LoVo (cell line): ENCODE measurements at regions not wholly inside any gene's neighbourhood (a gene's known extent, or its start where the extent isn't known, plus 50 kb on each side); places are given as distances from the start of the nearest gene placed in this dataset.

Experiments
- DNase-seq: peaks from one replicate; pipeline ENCODE4 v3.0.0-alpha.2; 2016; ENCODE audit warnings: low spot score

DNA sequence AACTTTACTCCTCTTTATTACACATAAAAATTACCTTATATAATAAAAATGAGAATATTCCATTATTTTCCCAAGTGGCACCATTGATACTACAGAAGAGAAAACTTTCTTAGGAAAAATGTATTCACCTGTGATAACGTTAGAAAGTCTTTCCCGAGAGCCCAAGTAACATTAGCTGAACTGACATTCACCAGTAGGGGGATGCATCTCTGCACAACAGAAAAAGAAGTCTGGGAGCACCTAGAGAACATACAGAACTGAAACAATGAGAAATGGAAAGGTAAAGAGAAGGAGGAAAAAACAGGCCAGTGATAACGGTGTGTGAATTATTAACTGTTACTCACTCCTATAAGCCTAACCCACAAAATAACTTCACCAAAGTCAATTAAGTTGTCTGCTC lies 423.3 kb downstream of the CENPC start:
- DNase-seq = peak; percentile 20

DNA sequence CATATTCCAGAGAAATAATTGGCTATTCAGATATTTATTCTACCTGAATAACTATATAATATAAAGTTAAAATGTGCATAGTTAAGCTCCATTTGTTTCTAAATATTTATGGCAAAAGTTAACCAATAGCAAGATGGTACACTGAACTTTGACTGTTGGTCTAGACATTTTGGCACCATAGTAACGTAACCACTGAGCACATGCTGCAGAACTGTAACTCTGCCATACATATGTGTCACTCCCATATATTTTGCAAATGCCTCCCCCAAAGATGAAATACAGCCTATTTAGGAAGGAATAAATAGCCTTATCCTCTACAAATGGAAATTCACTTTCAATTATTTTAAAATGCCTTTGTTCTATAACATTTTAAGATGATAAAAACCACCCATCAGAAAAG lies 424.9 kb downstream of the CENPC start:
- DNase-seq = no peak

DNA sequence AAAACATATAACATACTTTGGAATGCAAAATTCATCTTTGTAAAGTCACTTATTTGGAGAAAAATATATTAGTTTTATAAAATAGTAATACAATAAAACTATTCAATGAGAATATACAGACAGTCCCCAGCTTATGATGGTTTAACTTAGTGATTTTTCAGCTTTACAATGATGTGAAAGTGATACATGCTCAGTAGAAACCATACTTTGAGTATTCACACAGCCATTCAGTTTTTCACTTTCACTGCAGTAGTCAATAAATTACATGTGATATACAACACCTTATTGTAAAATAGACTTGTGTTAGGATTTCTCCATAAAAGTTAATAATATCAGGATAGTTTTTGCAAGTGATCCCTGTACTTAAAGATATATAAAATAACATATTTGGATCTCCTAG lies 436.0 kb downstream of the CENPC start:
- no peak for DNase-seq

DNA sequence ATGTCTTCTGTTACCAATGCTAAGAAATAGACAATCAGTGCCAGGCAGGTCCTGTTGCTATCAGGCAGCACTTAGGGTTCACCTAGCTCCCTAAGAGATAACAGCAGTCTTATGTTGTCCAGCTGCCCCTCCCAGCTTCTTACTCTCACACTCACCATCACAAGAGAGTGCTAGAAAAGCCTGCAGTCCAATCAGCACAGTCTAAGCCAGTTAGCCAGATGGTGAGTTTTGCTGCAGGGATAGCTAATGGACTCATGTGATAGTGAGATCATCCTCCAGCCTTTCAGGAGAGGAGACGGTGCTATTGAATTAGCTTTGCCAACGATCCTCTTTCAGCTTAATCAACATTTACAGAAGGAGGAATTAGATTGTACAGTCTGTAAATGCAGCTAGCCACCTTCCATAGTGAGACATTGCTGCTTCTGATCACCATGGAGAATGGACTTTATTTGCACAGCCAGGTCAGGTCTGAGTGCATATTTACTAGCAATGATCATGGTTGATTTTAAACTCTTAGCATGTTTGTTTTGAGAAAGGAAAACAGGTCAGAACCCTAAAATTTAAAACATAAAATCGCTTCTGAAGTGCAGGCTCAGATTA lies 438.3 kb downstream of the CENPC start:
- DNase-seq = no peak

DNA sequence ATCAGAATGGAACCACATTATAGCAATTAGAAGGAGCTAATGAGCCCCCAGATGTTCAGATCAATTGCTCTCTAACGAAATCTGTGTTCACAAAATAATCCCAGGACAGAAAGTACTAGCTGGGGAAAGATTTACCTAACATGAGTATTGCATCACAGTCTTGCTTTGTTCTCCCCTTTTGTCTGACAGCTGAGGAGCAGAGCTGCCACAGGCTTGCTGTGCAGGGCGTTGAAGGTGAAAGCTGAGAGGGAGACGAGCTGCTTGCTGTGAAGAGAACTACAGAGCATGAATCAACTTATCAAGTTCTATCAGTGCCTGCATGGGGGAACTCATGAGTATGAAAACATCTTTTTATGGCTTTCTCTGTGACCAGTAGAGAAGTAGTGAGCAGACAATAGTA lies 441.2 kb downstream of the CENPC start:
- DNase-seq = no peak

DNA sequence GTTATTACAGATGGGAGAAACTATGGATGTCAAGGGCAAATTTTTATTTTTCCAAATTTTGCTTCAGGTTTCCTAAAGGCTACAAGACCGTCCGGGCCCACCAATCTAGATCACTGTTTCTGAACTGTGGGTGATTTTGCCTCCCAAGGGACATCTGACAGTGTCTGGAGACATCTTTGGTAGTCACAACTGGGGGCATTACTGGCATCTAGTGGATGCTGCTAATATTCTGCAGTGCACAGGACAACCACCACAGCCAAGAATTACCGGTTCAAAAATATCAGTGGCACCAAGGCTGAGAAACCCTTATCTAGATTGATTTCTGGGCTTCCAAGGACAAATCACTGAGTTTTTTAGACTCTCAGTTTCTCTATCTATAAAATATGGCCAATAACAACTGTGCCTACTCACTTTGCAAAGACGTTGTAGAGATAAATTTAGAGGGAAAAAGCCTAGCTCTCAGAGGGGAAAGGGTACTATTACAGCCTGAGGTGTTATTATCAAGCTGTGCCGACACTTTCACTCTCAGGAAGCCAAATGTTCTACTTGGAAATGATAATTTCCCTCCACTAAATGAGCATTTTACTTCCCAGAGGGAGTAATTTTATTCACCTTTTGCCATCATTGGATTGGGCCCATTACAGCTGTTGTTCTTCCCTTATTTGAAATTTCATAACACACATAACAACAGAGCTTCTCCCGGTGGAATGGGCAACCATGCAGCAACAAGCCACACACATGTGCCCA lies 442.1 kb downstream of the CENPC start:
- DNase-seq = no peak

DNA sequence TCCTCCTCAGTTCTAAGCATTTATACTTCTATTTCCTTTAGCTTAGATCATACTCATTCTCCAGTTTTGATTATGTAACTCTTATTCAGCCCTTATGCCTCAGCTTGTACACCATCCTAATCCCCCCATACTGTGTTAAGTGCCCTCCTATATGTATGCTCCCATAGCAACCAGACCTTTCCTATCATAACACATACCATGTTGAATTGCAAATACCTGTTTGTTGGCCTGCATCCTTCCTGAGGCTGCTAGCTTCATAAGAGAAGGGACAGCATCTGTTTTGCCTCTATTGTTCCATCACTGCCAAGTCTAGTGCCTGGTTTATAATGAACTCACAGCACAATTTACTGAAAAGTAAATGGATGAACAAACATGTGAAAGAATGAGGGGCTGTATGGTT lies 443.7 kb downstream of the CENPC start:
- DNase-seq = no peak

DNA sequence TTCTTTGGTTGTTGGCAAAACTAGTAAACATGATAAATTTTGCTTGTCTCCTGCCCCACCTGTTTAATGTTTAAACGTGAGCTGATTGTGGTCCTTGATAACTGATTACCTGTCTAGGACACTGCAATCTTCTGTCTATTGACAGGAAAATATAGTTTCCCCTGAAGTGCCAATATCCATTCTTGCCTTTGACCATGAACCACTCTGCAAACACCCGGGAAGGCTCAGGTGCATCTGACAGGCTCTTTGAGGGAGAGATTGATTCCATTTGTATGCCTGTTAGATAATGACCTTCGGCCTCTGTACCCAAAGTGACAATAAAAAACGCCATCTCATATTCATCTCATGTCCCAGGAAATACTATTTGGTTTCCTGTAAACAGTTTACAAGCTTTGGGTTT lies 453.0 kb downstream of the CENPC start:
- DNase-seq = no peak

DNA sequence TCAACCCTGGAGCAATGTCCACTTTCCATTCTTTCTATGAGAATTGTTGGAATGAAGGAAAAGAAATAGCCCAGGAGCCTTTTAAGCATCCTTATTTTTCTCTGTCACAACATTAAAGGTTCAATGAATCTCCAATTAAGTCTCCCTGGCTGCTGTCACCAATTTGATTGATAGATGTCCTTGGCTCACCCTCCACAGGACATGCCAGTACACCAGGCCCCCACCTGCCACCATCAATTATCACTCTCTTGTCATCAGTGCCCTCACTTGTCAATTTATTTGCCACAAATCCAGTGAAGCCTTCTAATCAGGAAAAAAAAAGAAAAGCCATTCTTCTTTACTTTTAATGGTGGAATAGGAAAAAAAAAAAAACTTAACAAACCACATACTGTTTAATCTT lies 453.6 kb downstream of the CENPC start:
- no peak for DNase-seq

DNA sequence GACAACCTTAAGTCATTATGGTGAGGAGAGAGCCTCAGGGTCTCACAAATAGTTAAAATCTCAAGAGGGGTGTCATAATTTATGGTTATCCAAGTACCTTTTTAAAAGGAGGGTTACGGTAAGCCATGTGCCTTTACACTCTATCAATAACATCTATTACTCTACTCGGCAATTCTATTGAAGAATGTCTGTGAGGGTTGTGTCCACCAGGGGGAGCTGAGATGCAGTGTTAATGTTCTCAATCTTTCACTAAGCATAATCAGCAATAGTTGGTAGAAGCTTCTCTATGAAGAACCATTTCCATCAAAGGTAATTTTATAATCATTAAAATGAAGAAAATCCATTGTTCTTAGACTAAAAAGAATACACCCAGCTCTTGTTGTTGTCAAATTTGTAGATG lies 457.4 kb downstream of the CENPC start:
- DNase-seq = peak; percentile 49

DNA sequence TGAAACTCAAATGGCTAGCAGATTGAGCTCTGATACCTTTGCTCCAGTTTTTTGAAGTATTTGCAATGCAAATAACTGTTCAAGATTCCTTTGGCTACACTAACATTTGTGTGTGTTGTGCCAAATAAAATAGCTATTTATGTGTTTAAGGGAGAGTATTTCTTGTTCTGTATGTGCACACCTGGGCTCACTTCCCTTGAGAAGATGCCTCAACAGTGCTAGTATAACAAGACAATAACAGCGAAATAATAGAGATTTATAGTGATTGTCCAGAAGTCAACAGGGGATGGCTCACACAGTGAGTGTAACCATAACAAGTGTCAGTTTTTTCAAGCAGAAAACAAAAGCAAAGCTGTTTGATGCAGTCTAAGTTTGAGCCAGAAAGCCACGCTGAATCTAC lies 460.5 kb downstream of the CENPC start:
- DNase-seq = no peak

DNA sequence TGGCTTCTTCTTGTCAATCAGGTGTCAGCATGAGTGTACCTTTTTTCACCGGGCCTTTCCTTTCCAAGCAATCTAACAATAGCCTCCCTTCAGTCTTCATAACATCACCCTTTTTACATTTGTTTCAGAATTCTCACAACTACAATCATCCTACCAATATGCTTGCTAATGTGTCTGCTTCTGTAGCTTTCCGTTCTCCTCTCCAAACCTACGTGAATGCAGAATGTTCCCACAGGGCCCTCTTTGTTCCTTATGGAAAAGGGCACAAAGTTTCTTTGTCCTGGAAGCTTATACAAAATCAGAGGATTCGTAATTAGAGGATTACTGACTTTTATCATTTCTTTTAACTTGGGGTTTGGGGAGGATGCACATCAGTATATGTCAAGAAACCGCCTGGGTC lies 461.8 kb downstream of the CENPC start:
- DNase-seq = no peak

DNA sequence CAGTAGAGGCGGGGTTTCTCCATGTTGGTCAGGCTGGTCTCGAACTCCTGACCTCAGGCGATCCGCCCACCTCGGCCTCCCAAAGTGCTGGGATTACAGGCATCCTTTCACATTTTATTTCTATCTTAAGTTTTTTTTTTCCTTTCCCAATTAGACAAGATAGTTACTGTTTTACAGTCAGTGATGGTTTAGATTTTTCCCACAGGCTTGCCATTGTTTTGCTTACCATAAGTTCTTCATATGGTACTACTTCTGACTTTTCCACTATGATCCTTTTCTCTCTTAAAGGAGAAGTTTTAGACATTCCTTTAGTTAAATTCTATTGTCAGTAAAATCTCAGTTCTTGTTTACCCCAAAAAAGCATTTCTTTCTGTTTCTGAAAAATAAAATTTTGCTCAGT lies 462.6 kb downstream of the CENPC start:
- no peak for DNase-seq

DNA sequence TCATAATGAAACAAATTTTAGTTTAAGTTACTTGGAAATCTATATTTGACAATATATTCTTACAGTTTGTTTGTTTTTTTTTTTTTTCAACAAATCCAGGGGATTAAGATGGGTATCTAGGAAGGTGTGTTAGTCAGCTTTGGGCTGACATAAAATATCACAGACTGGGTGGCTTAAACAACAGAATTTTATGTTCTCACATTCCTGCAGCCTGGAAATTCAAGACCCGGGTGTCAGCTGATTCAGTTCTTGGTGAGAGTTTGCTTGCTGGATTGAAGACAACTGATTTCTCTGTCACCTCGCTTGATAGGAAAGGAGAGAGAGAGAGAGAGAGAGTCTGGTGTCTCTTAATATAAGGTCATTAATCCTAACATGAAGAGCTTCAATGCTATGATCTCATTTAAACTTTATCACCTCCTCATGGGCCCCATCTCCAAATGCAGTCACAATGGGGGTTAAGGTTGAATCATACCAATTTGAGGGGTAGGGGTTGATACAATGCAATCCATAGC lies 465.2 kb downstream of the CENPC start:
- no peak for DNase-seq

DNA sequence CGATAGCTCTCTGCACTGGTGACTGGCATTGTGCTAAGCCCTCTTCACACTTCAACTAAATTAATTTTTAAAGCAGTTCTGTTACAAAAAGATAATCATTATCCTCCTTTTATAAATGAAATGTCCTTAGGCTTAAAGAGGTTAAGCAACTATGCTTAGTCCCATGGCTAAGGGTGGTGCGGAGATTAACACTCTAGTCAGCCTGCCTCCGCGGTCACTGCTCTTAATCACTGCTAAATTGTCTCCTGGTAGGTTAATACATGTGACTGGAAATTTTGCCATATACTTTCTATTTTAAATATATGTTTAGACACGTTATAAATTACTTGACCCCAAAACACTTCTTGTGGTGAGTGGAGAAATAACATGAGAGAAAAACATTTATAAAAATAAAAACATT lies 473.7 kb downstream of the CENPC start:
- no peak for DNase-seq

DNA sequence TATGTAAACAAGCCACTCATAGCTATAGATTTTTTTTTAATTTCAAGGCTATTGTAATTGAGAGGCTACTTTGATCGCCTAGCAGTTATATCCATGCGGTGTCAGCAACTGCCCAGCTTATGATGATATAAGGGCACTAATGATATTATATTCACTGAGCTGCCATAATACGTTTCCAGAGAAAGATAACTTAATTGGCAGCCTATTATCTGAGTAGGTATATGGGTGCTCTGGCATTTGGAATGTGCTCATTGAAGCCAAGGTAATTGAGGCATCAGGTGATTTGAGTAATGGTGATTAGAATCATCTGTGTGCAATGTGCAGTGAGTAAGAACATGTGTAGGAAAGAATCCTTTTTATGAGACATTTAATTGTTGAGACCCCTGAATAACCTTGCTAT lies 490.0 kb downstream of the CENPC start:
- DNase-seq = no peak

DNA sequence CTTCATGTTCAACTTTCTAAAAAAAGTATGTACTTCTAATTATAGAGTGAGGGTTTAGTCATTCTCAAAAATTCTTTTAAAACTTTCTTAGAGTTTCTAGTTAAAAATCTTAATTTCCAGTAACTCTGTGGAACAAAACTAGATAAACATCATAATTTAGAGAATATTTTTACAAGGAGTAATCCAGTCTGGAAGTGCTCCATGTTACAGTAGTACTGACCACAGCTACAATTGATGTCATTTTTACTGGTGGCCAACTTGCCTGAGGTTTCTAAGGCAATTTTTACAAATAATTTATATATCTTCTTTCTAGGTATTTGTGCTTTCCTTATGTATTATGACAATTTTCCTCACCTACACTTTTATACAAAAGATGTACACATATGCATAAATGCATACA lies 490.4 kb downstream of the CENPC start:
- no peak for DNase-seq

DNA sequence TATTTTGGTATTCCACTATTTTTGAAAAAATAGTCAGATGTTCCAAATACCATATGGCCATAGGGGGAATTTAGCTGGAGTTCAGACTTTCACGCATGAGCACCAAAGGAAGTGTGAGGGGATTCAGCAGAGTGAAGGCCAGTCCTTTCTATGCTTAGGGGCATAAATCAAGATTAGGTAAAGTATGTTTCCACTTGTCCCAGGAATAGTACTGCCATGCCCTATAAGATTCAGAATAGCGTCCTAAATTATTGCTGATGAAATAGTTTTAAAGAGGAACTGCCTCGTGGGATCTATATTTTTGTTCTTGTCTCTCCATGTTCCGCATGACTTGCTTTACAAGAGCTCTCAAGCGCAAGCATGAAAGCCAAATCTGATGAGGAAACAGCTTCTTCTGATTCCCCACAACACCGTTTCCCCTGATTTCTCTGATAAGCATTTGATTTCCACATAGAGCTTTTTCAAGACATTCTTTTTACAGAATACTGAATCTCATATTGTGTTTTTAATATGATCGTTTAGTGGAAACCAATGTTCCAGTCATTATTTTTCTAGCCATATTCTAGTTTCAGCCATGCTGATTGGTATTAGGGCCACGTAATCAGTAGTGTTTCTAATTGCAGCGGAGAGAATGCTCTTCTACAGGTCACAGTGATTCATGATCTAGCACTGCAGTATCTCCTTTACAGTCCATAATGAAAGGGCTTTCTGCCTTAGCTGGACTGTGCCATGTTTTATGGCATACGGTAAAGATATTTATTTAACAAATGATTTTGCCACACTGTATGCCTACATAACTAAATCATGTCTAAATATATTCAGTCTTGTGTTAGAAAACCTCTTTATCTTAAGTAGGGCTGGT lies 492.3 kb downstream of the CENPC start:
- no peak for DNase-seq

DNA sequence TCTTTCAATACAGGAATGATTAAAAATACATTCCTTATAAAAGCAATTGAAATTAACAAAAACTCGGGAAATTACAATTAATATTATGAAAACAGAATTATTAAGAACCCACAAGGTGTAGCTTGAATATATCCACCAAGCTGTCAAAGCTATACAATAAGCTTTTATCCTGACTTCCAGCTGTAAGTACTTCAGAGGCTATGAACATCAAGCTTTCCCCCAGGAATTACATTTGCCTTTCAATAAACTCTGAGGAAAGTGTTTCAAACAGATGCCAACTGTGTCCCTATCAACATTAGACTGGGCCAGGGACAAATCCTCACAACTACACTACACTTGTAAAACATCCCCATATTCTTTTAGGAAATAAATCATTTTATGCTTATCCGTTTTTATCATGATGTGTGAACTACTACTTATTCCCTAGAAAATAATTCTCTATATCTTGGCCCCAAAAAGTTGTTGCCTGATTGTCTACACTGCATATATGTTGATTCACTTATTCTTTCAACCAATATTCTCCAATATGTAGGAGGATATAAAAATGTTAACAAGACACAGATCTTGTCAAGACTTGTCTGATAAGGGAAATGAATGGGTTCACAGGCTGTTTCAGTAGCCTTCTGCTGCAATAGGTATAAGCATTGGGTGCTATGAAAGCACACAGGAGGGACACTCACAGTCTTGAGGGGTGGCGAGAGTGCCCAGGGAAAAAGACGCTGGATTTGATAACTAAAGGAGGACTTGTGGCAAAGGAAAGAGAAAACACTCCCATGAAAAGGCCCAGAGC lies 494.1 kb downstream of the CENPC start:
- no peak for DNase-seq

DNA sequence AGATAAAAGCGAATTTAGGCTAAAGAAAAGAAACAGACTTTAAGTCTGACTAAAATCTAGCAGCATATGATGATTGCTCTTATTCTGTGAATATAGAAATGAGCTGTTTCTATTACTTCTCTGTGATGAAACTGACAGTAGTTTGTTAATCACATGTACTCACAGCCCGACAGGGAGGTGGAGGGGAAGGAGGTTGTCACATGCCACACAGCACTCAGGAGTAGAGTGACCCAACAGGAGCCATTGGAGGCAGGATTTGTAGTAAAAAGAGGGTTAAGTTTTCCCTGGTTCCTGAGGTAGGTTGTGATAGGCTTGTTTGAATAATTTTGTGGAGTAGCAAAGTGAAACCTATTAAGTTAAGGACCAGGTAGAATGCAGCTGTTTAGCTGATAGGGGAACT lies 495.9 kb downstream of the CENPC start:
- DNase-seq = no peak

DNA sequence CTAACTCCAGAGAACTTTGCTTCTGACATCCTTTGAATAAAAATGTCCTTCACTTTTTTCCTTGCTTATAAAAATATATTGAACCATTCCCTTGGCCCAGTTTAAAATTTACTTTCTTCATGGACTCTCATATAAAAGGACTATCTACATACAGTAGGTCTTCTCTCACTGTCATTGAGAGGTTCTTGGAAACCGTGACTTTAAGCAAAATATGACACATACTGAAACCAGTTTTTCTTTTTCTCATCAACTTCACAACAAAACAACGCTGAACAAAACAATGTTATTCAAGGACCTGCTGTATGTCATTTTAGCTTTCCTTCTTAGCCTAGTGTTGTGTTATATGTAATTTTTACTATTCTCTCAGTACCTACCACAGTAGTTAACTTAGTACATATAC lies 496.8 kb downstream of the CENPC start:
- no peak for DNase-seq

DNA sequence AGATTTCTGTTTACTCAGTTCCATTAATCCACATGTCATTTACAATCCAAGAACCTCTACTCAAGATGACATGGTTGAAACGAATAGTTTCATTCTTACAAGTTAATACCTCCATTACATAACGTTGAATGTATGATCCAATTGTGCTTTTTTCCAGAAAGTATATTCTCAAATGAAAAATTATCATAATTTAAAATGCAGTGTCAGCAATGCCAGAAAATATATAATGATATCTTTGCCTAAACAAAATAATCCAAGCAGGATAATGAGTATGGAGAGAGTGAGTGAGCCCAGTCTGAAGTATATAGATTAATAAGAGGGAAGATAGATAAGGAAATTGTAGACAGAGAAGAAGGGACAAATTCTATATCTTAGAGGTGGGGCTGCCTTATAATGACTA lies 505.0 kb downstream of the CENPC start:
- no peak for DNase-seq
